HL-60/S4 (cell line): ENCODE measurements at regions not wholly inside any gene's neighbourhood (a gene's known extent, or its start where the extent isn't known, plus 50 kb on each side); places are given as distances from the start of the nearest gene placed in this dataset.

Experiments used
- in situ Hi-C: fragments of 300-500 bp; cut with MboI; formaldehyde crosslinking; loops from 2 replicates; pipeline ENCODE4 v1.14.3; 2022; ENCODE audit warnings: low sequenced_read_pairs

GRCh38 chr11:41849250-41849649, 389.8 kb upstream of the LRRC4C start:
- in situ Hi-C loops = no loop called here

DNA sequence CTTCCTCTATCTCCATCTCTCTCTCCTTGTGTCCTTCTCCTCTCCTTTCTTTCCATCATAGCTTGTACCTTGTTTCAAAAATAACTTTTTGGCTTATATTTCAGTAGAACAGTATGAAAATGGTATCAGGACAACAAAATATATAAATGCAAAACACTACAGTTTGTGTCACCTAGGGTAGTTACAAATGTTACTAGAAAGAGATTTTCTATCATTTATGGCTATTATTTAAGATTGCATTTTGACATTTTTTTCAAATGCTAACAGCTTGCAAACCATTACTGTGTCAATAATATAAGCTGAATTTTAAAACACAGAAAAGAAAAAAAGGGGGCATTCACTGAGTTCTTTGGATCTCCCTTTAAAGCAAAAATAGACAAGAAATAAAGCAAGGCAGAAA, 392.3 kb upstream of the LRRC4C start:
- in situ Hi-C loops = no loop called here

DNA sequence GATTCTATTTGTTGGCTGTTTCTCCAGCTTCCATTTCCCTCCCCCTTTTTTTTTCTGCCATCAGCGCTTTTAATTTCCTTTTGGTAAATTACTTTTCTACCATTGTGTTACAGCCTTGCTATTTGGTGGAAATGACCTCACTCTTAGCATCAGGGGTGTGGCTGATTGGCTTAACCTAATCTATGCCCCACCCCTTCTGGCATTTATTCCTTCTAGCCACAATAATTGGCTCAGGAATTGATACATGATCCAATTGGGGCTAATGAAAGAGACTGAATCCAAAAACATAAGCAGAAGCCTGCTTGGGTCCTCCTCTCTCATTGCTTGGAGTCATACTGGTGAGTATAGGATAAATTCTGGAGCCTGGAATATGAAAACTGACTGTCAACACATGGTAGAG, 402.4 kb upstream of the LRRC4C start:
- in situ Hi-C loops = no loop called here

DNA sequence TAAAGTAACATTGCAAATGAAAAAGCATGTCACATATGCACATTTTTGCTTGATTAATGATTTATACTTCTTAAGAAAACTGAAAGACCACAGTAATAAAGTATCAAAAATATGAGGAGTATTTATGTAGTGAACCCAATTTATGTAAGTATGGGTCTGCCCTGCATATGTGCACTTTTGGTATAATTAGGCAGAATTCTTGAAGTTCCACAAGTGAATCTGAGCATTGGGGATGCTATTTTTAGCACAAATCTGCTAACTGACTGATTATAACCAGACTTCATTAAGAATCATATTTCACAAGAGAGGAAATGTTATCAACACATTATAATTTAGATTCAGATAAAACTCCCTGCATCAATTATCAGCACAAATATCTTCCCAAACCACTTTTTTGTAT, 407.1 kb upstream of the LRRC4C start:
- in situ Hi-C loops = no loop called here

- in situ Hi-C loops = no loop called here
Measured at GRCh38 chr11:41868606-41869005, 409.2 kb upstream of the LRRC4C start.

- in situ Hi-C loops = no loop called here
Measured at GRCh38 chr11:41872426-41872825, 413.0 kb upstream of the LRRC4C start.

DNA sequence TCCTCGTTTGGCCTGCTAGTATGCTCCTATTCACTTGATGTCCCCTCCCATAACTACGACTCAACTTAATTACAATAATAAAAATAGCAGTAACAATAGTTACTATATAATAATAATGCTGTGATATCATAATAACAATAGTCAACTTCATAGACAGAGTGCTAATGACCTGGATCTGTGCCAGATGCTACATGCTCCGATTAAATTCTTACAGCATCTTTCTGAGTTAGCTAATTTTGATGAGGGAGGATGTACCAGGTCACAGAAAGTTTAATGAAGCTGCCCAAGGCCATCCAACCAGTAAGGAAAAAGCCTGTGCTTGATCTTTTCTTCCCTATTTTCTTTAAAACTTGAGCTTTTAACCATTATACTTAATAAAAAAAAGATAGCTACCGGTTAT, 413.4 kb upstream of the LRRC4C start:
- in situ Hi-C loops = no loop called here

- in situ Hi-C loops = no loop called here
Measured at GRCh38 chr11:41878095-41878494, 418.6 kb upstream of the LRRC4C start.

DNA sequence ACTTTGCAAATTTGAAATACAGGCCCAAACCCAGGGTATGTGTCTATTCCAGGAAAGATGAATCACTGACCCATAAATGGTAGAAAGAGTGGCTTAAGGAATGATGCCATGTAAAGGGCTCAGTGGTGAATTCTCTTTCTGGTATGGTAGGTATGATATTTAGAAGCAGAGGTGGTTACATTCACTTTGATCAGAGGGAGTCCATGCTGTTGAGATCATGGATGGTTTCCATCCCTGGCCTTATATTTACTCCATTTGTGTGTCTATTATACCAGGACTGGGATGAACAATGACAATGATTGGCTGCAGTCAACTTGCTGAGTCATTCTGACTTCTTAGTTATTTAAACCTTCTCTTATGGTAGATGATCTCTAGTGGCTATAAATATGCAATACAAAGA, 419.8 kb upstream of the LRRC4C start:
- in situ Hi-C loops = no loop called here

- in situ Hi-C loops = no loop called here
Measured at GRCh38 chr11:41895081-41895480, 435.6 kb upstream of the LRRC4C start.

GRCh38 chr11:41897991-41898390, 438.5 kb upstream of the LRRC4C start:
- in situ Hi-C loops = no loop called here

DNA sequence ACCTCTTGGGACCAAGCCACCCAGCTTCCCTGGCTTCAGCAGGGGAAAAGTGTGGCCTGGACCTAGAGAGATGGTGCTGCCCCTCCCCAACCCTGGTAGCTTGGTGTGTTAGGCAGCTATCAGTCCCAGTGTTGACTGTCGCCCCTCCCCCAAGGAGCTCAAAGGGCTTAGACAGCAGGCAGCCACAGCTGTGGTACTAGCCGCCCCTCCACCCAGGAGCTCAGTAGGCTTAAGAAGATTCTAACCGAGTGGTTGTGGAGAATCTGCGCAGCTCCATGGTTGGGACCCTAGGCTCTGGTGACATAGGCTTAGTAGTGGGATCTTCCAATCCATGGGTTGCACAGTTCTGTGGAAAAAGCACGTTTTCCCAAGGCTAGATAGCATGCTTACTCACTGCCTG, 458.4 kb upstream of the LRRC4C start:
- in situ Hi-C loops = no loop called here

DNA sequence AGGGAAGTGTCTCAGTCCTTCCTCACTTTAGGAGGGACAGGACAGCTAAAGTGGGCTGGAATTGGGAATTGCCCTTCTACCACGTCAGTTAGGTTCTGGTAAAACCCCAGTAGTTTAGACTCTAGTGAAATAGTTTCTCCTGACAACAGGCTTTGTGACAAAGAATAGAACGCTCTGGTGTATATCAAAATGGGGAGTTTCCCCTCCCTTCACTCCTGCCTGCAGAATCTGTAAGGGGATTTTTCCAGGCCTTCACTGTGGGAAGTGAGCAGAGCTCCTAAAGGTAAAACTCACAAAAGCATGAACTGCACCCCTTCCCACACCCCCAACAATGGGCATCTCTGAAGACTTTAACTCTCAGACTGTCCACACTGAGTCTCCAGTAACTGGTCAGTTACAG, 460.9 kb upstream of the LRRC4C start:
- in situ Hi-C loops = no loop called here

DNA sequence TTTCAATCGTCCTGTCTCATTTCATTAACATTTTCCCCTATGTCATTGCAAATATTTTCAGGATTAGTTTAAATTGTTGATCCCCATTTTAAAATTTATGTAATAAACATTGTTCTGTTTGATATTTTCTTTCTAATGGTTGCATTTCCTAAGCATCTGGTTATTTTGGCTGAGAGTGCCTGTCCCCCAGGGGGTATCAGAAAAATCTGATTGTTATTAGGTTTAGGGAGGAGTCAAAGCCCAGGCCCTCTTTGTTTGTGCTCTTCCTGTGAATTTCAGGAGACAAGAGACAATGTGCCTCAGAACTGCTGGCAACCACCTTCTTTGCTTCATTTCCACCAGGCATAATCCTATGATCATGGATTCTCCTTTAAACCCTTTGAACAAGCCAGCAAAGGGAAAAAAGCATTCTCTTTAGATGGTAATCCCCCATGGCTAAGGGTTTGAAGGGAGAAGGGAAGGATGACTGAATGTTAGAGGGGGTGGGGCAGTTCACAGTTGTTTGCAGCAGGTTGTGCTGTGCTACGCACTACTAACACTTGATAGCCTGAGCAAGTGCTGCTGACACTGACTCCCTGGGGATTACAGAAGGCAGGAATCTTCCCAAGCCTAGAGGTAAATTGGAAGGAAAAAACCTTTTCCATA, 462.4 kb upstream of the LRRC4C start:
- in situ Hi-C loops = no loop called here

DNA sequence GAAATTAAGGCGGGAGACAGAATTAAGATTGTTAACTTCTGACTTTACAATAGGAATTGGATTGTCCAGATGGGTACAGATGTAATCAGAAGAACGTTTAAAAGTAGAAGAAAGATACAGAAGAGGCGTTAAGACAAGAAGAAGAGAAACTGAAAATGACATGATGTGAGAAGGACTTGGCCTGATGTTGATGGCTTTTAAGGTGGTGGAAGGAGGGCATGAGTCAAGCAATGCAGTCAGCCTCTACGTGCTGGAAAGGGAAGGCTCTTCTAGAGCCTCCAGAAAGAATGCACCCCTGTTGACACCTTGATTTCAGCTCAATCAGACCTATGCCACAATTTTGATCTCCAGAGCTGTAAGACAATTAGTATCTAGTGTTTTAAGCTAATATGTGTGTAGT, 466.9 kb upstream of the LRRC4C start:
- in situ Hi-C loops = no loop called here

DNA sequence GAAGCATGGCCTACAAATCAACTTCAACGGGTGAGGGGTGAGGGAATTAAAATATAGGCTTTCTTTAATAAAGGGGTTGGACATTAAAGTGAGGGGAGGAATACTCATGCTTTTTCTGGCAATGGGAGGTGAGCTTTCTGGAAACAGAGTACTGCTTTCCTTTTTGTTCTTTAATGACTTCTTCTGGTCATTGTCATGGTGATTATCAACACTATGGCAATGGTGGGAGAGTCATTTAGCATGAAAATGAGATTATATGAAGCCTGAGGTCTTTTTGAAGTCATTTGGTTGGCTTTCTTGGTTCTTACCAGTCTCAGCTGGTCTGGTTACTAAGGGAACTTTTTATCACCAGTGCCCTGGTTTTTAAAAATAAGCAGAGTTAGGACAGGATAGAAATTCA, 475.8 kb upstream of the LRRC4C start:
- in situ Hi-C loops = no loop called here

GRCh38 chr11:41935795-41936194, 476.3 kb upstream of the LRRC4C start:
- in situ Hi-C loops = no loop called here

DNA sequence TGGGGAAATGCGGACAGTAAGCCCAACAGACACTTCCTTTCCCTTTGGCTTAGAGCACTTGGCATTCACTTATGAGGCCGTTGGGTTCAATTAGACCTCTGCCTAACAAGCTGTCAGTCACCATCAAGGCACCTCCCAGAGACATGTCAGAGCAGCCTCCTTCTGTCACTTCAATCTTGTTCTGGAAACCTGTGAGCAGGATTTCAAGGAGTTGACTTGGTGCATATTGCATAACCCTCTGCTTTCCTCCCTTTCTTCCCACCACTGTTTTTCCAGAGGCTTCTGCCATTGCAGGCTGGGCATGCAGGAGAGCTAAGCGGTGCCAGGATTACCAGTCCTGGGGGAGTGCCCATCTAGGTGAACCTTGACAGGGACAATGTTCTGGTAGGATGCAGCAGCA, 484.2 kb upstream of the LRRC4C start:
- in situ Hi-C loops = no loop called here

DNA sequence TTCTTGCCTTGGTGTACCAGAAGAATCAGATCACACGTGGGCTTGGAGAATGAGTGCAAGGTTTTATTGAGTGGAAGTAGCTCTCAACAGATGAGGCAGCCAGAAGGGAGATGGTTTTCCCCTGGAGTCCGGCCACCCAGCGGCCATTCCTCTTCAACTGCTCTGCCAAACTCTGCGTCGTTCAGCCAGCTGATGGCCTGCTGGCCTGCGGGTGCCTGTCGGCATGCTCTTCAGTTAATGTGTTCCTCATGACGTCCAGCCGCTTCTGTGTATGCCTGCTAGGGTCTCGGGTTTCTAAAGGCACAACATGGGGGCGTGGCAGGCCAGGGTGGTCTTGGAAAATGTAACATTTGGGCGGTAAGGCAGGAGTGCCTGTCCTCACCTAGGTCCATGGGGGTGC, 487.9 kb upstream of the LRRC4C start:
- in situ Hi-C loops = no loop called here

DNA sequence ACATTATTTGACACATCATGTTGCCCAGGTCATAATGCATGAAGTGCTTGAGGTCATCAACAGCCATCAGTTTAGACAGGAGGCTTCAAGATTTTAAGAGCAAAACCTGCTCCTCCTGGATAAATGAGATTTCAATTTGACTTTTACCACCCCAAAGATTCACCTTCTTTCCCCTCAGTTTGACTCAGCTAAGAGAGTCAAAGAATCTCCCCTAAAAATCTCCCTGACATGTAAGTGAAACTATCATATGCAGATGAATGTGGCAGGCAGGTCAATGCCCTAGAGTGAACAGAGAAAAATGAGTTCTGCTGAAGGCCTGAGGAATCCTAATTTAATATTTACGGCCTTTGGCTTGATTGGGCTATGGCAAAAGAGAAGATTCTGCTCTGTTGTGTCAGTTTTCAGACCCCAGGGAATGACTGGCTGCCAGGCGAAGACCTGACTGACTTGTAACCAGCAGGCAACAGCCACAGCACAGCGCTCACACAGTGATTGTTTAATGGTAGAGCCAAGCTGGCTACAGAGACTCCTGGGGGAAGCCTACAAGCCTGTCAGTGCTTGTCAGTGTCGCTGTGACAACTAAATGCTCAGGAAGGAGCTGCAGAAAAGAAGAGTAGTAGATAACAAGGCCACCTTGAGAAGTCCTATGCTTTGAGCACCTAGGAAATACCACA, 491.2 kb upstream of the LRRC4C start:
- in situ Hi-C loops = no loop called here

DNA sequence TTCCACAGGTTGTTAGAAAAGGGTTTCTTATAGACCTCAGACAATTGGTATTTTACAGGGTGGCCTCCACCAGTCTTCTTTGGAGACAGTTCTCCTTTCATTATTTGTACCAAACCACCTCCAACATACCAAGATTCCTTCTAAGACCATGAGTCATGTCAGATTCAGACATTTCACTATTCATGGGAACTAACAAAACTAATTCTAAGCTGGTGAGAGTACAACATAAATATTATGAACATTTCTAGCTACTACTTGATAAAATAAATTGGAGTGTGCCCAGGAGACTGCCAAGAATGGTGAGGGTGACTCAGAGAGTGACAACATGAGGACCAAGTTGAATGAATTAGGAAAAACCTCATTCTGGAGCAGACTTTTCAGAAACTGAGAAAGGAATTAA, 494.6 kb upstream of the LRRC4C start:
- in situ Hi-C loops = no loop called here

- in situ Hi-C loops = no loop called here
Measured at GRCh38 chr11:41955066-41955465, 495.6 kb upstream of the LRRC4C start.
